CD8-positive, alpha-beta memory T cell (primary cell): ENCODE measurements at regions not wholly inside any gene's neighbourhood (a gene's known extent, or its start where the extent isn't known, plus 50 kb on each side); places are given as distances from the start of the nearest gene placed in this dataset.
"Not testable (repeated sequence)": the region's sequence is repeated elsewhere in the genome, so short reads cannot be mapped to it uniquely, and the experiment has no call there.

Experiments used
- CTCF ChIA-PET: fragments of 350-600 bp; sonication (Branson Sonifier 250); formaldehyde crosslinking; loops from one replicate; lab custom pipeline; 2021; ENCODE audit warnings: antibody characterized with exemption; lab: Charles Lee
- POLR2A ChIA-PET: fragments of 350-600 bp; sonication (Branson Sonifier 250); formaldehyde crosslinking; loops from one replicate; lab custom pipeline; 2021; ENCODE audit warnings: antibody characterized with exemption; lab: Charles Lee
- DNase-seq, 5 donors: peaks; one replicate each; pipeline versions ENCODE4 v3.0.0 to v3.0.0-alpha.2; 2020 to 2022; ENCODE audit warnings: mixed read lengths in 1 of 5
- H3K27ac ChIP-seq: one replicate; pipeline ENCODE4 v1.7.0; 2013; ENCODE audit warnings: low read depth, mild to moderate bottlenecking, low read length, moderate library complexity
- H3K27me3 ChIP-seq: 2 replicates; pipeline ENCODE4 v1.7.0; 2013; ENCODE audit warnings: low read length, mild to moderate bottlenecking; ENCODE audit not compliant: insufficient read depth, poor library complexity, severe bottlenecking
- H3K36me3 ChIP-seq: 2 replicates; pipeline ENCODE4 v1.7.0; 2013; ENCODE audit warnings: mild to moderate bottlenecking, low read length, moderate library complexity; ENCODE audit not compliant: insufficient read depth
- H3K4me1 ChIP-seq: 2 replicates; pipeline ENCODE4 v1.7.0; 2013; ENCODE audit warnings: mild to moderate bottlenecking, low read length, moderate library complexity; ENCODE audit not compliant: insufficient read depth
- H3K4me3 ChIP-seq: 2 replicates; pipeline ENCODE4 v1.7.0; 2013; ENCODE audit warnings: mild to moderate bottlenecking, low read length
- H3K9me3 ChIP-seq: 2 replicates; pipeline ENCODE4 v1.7.0; 2013; ENCODE audit warnings: mild to moderate bottlenecking, low read length
- H3K27ac Mint-ChIP-seq, 8 donors: one replicate each; pipeline ENCODE4 v1.8.0; 2020 to 2021; ENCODE audit warnings: mixed read lengths in 8 of 8, mild to moderate bottlenecking in 6 of 8, inconsistent platforms in 3 of 8, moderate library complexity in 3 of 8
- H3K27me3 Mint-ChIP-seq, 2 donors: one replicate each; pipeline ENCODE4 v1.8.0; 2020 to 2021; ENCODE audit warnings: mixed read lengths in 2 of 2, mild to moderate bottlenecking in 1 of 2, moderate library complexity in 1 of 2
- H3K36me3 Mint-ChIP-seq, 3 donors: one replicate each; pipeline ENCODE4 v1.8.0; 2020 to 2021; ENCODE audit warnings: mixed read lengths in 3 of 3, inconsistent platforms in 1 of 3, mild to moderate bottlenecking in 1 of 3
- H3K4me1 Mint-ChIP-seq, 3 donors: one replicate each; pipeline ENCODE4 v1.8.0; 2020 to 2021; ENCODE audit warnings: mixed read lengths in 3 of 3, inconsistent platforms in 1 of 3, mild to moderate bottlenecking in 1 of 3
- H3K4me3 Mint-ChIP-seq, 7 donors: one replicate each; pipeline ENCODE4 v1.8.0; 2020 to 2021; ENCODE audit warnings: mixed read lengths in 7 of 7, mild to moderate bottlenecking in 6 of 7, moderate library complexity in 4 of 7, inconsistent platforms in 2 of 7
- H3K9me3 Mint-ChIP-seq, 5 donors: one replicate each; pipeline ENCODE4 v1.8.0; 2020 to 2022; ENCODE audit warnings: mixed read lengths in 5 of 5, mild to moderate bottlenecking in 3 of 5, moderate library complexity in 2 of 5, inconsistent platforms in 1 of 5

DNA sequence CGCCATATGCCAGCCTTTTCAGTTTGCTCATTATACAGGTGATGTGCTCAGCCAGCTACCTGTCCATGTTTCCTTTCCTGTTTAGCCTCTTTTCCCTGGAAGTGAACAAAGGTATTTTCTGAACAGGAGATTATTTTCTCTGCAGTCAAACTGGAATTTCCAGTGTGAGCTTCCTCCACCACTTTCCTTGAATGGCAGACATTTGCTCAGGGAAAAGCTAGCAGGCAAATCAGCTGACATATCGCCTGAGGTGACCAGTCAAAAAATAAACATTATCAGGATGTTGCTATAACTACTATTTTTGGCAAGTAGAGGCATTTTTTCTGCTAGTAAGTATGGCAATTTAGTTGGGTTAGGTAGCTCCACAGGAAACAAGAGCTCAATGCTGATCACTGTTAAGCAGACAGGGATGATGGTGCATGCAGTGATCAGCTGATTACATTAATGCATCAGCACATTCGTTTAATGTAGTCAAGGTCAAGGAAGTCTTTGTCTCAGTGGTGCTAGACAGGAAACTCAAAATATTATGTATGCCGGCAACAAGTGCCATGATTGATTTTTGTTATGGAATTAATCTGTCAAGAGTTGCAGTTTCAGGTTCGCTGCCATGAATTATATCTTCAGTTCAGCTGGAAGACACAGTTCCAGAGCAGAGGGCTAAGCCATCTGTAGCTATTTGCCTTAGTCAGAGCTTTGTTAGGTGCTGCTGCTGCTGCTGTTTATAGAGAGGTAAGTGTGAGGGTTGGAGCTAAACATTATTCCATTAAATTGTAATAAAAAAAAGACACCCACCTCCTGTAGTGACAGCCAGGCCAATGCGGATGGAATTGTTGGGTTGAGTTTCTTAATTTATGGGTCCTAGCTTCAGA lies 179.7 kb upstream of the ST6GALNAC5 start:
- Histone ChIP-seq H3K4me3 (no peak overlapping the region), H3K36me3 (no peaks in the 10 kb centered on the region), H3K27ac (no peak overlapping the region), H3K27me3 (no peaks in the 10 kb centered on the region), H3K9me3 (no peaks in the 10 kb centered on the region), H3K4me1 (no peaks in the 10 kb centered on the region)
- Mint-ChIP-seq H3K9me3 (peaks cover 0 to 3% (median 0%) of the 10 kb centered on the region in 5 donors), H3K36me3 (no peaks in the 10 kb centered on the region), H3K4me3 (no peak overlapping the region), H3K27ac (no peak overlapping the region), H3K27me3 (peaks cover 0 to 3% of the 10 kb centered on the region in 2 donors), H3K4me1 (no peaks in the 10 kb centered on the region)
- ChIA-PET CTCF (no interaction called here), POLR2A (no interaction called here)
- no peak for DNase-seq

- no peak overlapping the region for H3K27ac ChIP-seq
- Mint-ChIP-seq H3K27ac (no peak overlapping the region), H3K4me3 (no peak overlapping the region), H3K9me3 (peaks cover 0 to 5% (median 3%) of the 10 kb centered on the region in 5 donors), H3K4me1 (no peaks in the 10 kb centered on the region), H3K27me3 (peaks cover 2 to 3% of the 10 kb centered on the region in 2 donors), H3K36me3 (no peaks in the 10 kb centered on the region)
- H3K9me3 ChIP-seq, result no peaks in the 10 kb centered on the region
- POLR2A ChIA-PET, result no interaction called here
- H3K36me3 ChIP-seq, result no peaks in the 10 kb centered on the region
- H3K27me3 ChIP-seq, result no peaks in the 10 kb centered on the region
- H3K4me1 ChIP-seq, result no peaks in the 10 kb centered on the region
- H3K4me3 ChIP-seq, result no peak overlapping the region
- no peak for DNase-seq
- CTCF ChIA-PET, result no interaction called here
Observed at GRCh38 chr1:76690766-76691165, 176.5 kb upstream of the ST6GALNAC5 start.

DNA sequence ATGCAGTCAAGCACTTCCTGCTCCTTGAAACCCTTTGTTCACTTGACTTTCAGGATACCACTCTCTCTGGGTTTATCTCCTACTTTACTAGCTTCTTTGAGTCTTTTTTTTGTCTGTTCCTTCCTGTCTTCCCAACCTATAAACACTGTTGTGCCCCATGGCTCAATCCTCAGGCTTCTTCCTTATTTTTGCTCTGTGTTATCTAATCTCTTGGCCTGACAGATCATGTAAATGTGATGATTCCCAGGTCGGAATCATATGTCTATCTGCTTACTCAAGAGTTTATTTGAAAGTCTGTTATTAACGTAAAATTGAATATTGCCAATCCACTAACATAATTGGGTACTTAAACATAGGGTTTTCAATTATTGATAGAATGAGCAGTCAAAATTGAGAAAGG lies 171.7 kb upstream of the ST6GALNAC5 start:
- Mint-ChIP-seq H3K27me3 (peaks cover 0 to 2% of the 10 kb centered on the region in 2 donors), H3K4me1 (no peaks in the 10 kb centered on the region), H3K9me3 (peaks cover 0 to 7% (median 3%) of the 10 kb centered on the region in 5 donors), H3K27ac (no peak overlapping the region), H3K36me3 (no peaks in the 10 kb centered on the region), H3K4me3 (no peak overlapping the region)
- no peak overlapping the region for H3K4me3 ChIP-seq
- ChIA-PET POLR2A (no interaction called here), CTCF (no interaction called here)
- H3K4me1 ChIP-seq, result no peaks in the 10 kb centered on the region
- H3K36me3 ChIP-seq, result no peaks in the 10 kb centered on the region
- no peaks in the 10 kb centered on the region for H3K27me3 ChIP-seq
- no peak overlapping the region for H3K27ac ChIP-seq
- no peak for DNase-seq
- H3K9me3 ChIP-seq, result no peaks in the 10 kb centered on the region

DNA sequence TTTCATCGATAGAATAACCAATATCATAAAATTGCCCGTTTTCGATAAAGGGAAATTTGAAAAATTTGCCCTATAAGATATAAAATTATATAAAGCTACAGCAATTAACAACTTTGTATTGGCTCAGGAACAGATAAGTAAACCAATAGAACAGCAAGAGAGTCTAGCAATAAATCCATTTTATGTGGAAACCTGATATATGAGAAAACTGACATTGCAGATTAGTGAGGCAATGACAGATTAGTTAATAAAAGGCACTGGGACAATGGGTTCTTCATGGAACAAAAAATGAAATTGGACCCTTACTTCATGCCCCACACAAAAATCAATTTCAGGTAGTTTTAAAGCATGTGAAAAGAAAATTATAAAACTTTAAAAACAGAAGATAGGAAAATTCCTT lies 169.9 kb upstream of the ST6GALNAC5 start:
- POLR2A ChIA-PET, result no interaction called here

GRCh38 chr1:76699646-76700045 lies 167.6 kb upstream of the ST6GALNAC5 start:
- H3K36me3 Mint-ChIP-seq, H3K27ac Mint-ChIP-seq, H3K9me3 Mint-ChIP-seq, H3K4me1 ChIP-seq, H3K27me3 ChIP-seq, H3K9me3 ChIP-seq, H3K4me1 Mint-ChIP-seq, H3K27ac ChIP-seq, H3K4me3 ChIP-seq, CTCF ChIA-PET, H3K36me3 ChIP-seq, H3K27me3 Mint-ChIP-seq, DNase-seq, H3K4me3 Mint-ChIP-seq, POLR2A ChIA-PET: not testable (repeated sequence)

More for the DNA sequence above, 169.9 kb upstream of the ST6GALNAC5 start:
- no peaks in the 10 kb centered on the region for H3K4me1 ChIP-seq
- no peaks in the 10 kb centered on the region for H3K36me3 ChIP-seq
- DNase-seq, result no peak
- no peaks in the 10 kb centered on the region for H3K4me1 Mint-ChIP-seq
- no peak overlapping the region for H3K4me3 Mint-ChIP-seq
- no peak overlapping the region for H3K27ac Mint-ChIP-seq
- H3K27me3 ChIP-seq, result no peaks in the 10 kb centered on the region
- no peak overlapping the region for H3K27ac ChIP-seq
- no peak overlapping the region for H3K4me3 ChIP-seq
- no peaks in the 10 kb centered on the region for H3K9me3 ChIP-seq
- CTCF ChIA-PET, result no interaction called here
- H3K27me3 Mint-ChIP-seq, result peaks cover 0 to 4% of the 10 kb centered on the region in 2 donors
- H3K36me3 Mint-ChIP-seq, result no peaks in the 10 kb centered on the region
- H3K9me3 Mint-ChIP-seq, result peaks cover 0 to 7% (median 2%) of the 10 kb centered on the region in 5 donors

GRCh38 chr1:76700200-76700599 lies 167.1 kb upstream of the ST6GALNAC5 start:
- H3K36me3 ChIP-seq, H3K27me3 Mint-ChIP-seq, H3K9me3 ChIP-seq, H3K27ac ChIP-seq, H3K4me3 Mint-ChIP-seq, H3K36me3 Mint-ChIP-seq, CTCF ChIA-PET, H3K4me1 ChIP-seq, POLR2A ChIA-PET, H3K4me3 ChIP-seq, DNase-seq, H3K27me3 ChIP-seq, H3K9me3 Mint-ChIP-seq, H3K4me1 Mint-ChIP-seq, H3K27ac Mint-ChIP-seq: not testable (repeated sequence)

DNA sequence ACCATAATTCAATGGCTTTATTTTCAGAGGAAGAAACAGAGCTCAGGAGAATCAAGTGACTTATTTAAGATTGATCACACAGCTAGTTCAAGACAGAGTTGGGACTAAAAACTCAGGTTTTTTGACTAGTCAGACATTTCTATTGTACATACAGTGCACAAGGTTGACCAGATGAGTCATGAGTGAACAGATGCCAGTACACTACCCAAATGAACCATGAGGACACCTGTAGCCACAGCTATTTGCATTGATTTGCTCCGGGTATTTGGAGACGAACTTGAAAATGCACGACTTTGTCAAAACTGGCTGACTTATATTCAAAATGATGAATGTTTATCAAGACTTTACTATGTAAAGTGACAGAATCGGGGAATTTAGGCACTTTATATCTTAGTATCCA lies 161.7 kb upstream of the ST6GALNAC5 start:
- Histone ChIP-seq H3K27me3 (no peaks in the 10 kb centered on the region), H3K4me3 (no peak overlapping the region), H3K36me3 (no peaks in the 10 kb centered on the region), H3K9me3 (no peaks in the 10 kb centered on the region), H3K27ac (no peak overlapping the region), H3K4me1 (no peaks in the 10 kb centered on the region)
- Mint-ChIP-seq H3K4me3 (no peak overlapping the region), H3K9me3 (peaks cover 0 to 3% (median 0%) of the 10 kb centered on the region in 5 donors), H3K27me3 (peaks cover 0 to 3% of the 10 kb centered on the region in 2 donors), H3K36me3 (no peaks in the 10 kb centered on the region), H3K4me1 (no peaks in the 10 kb centered on the region), H3K27ac (no peak overlapping the region)
- ChIA-PET POLR2A (no interaction called here), CTCF (no interaction called here)
- DNase-seq, result no peak

DNA sequence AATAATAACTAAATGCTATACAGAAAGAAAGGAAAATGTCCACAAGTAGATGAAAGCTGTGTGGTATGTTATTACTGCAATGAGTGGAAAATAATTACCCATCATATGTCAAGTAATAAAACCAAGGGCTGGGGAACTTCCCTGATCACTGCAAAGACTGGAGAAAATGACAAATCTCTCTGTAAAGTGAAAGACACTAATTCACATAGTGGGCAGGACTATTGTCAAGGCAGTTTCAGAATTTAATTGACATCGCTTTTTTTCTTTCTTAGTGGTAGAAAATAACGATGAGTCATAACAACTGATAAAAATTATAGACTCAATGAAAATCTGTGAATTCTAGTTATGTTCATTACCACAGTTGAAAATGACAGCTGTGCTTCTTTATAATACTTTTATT lies 153.7 kb upstream of the ST6GALNAC5 start:
- Mint-ChIP-seq H3K4me1 (no peaks in the 10 kb centered on the region), H3K27ac (no peak overlapping the region), H3K36me3 (no peaks in the 10 kb centered on the region), H3K4me3 (no peak overlapping the region), H3K9me3 (peaks cover 0 to 2% (median 0%) of the 10 kb centered on the region in 5 donors), H3K27me3 (no peaks in the 10 kb centered on the region)
- ChIA-PET POLR2A (no interaction called here), CTCF (no interaction called here)
- Histone ChIP-seq H3K27ac (no peak overlapping the region), H3K4me3 (no peak overlapping the region), H3K4me1 (no peaks in the 10 kb centered on the region), H3K9me3 (no peaks in the 10 kb centered on the region), H3K36me3 (no peaks in the 10 kb centered on the region), H3K27me3 (no peaks in the 10 kb centered on the region)
- DNase-seq, result no peak
